Lung (tissue), 11 donors: ENCODE measurements at regions not wholly inside any gene's neighbourhood (a gene's known extent, or its start where the extent isn't known, plus 50 kb on each side); places are given as distances from the start of the nearest gene placed in this dataset.

Source experiments
- ATAC-seq: fragments of 200-7000 bp; cut with Tn5 transposase; one replicate; pipeline ENCODE4 v1.9.1; 2020; ENCODE audit warnings: moderate number of reproducible peaks; ENCODE audit not compliant: insufficient read depth, low FRiP score
- DNase-seq, 3 donors: peaks; one replicate each; pipeline ENCODE4 v3.0.0-alpha.2; 2013 to 2017
- H3K27ac ChIP-seq, 2 donors: one replicate each; pipeline ENCODE4 v1.5.1; 2013; ENCODE audit warnings: mild to moderate bottlenecking in 2 of 2, moderate library complexity in 2 of 2, control low read depth in 1 of 2, inconsistent platforms in 1 of 2, low read depth in 1 of 2, low read length in 1 of 2
- H3K27me3 ChIP-seq, 3 donors: one replicate each; pipeline ENCODE4 v1.5.1; 2013; ENCODE audit warnings: low read length in 2 of 3; ENCODE audit not compliant: control insufficient read depth in 3 of 3, insufficient read depth in 3 of 3
- H3K36me3 ChIP-seq, 4 donors: one replicate each; pipeline ENCODE4 v1.5.1; 2013; ENCODE audit warnings: low read length in 4 of 4, mild to moderate bottlenecking in 1 of 4, moderate library complexity in 1 of 4; ENCODE audit not compliant: control insufficient read depth in 4 of 4, insufficient read depth in 4 of 4
- H3K4me1 ChIP-seq, 5 donors: one replicate each; pipeline ENCODE4 v1.5.1; 2013; ENCODE audit warnings: low read length in 5 of 5, mild to moderate bottlenecking in 2 of 5, moderate library complexity in 1 of 5; ENCODE audit not compliant: control insufficient read depth in 5 of 5, insufficient read depth in 5 of 5
- H3K4me3 ChIP-seq: one replicate; pipeline ENCODE4 v1.5.1; 2013; ENCODE audit warnings: mild to moderate bottlenecking, control low read depth, moderate library complexity
- H3K9ac ChIP-seq, 2 donors: one replicate each; pipeline ENCODE4 v1.5.1; 2013; ENCODE audit warnings: low read length in 2 of 2, control low read depth in 1 of 2; ENCODE audit not compliant: insufficient read depth in 1 of 2
- H3K9me3 ChIP-seq, 4 donors: one replicate each; pipeline ENCODE4 v1.5.1; 2013; ENCODE audit warnings: low read length in 3 of 4, mild to moderate bottlenecking in 1 of 4, moderate library complexity in 1 of 4; ENCODE audit not compliant: control insufficient read depth in 4 of 4, insufficient read depth in 3 of 4
- WGBS, 2 donors: extraction: QIAGEN DNeasy Blood & Tissue Kit; methylation state at CpG; one replicate each; pipeline ENCODE4 v1.1.7; 2013; 5-methylcytosine and 5-hydroxymethylcytosine counted together
- TF ChIP-seq, protein P1 (sequence below): IDR thresholded peaks from 2 replicates; pipeline ENCODE4 v1.5.1; 2012; ENCODE audit warnings: mild to moderate bottlenecking; ENCODE audit errors: control extremely low read depth, extremely low read depth
- donor health status: control.
- donor health status: control.
- donor health status: Bipolar disorder and iron deficiency.
- donor health status: healthy.
- donor health status: DM: yes; HTN: yes; CAD: no.

- no peaks in the 10 kb centered on the region for H3K27me3 ChIP-seq
- DNase-seq (no peak), ATAC-seq (no peak)
- no peaks in the 10 kb centered on the region for H3K9me3 ChIP-seq
- TF ChIP-seq, protein P1, sequence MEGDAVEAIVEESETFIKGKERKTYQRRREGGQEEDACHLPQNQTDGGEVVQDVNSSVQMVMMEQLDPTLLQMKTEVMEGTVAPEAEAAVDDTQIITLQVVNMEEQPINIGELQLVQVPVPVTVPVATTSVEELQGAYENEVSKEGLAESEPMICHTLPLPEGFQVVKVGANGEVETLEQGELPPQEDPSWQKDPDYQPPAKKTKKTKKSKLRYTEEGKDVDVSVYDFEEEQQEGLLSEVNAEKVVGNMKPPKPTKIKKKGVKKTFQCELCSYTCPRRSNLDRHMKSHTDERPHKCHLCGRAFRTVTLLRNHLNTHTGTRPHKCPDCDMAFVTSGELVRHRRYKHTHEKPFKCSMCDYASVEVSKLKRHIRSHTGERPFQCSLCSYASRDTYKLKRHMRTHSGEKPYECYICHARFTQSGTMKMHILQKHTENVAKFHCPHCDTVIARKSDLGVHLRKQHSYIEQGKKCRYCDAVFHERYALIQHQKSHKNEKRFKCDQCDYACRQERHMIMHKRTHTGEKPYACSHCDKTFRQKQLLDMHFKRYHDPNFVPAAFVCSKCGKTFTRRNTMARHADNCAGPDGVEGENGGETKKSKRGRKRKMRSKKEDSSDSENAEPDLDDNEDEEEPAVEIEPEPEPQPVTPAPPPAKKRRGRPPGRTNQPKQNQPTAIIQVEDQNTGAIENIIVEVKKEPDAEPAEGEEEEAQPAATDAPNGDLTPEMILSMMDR = no peak
- 71 to 76% methylated on average over 3 of the region's 3 CpGs for WGBS, 2 donors
- peaks cover 0 to 7% (median 0%) of the 10 kb centered on the region in 5 donors for H3K4me1 ChIP-seq
- no peaks in the 10 kb centered on the region for H3K36me3 ChIP-seq
- no peak overlapping the region for H3K4me3 ChIP-seq
- H3K27ac ChIP-seq = no peak overlapping the region
- H3K9ac ChIP-seq = no peak overlapping the region
Observed at GRCh38 chr15:47404877-47405276, 312.4 kb upstream of the SEMA6D start.

GRCh38 chr15:47405365-47406162 lies 311.7 kb upstream of the SEMA6D start:
- Histone ChIP-seq H3K4me1 (peaks cover 0 to 7% (median 0%) of the 10 kb centered on the region in 5 donors), H3K4me3 (no peak overlapping the region), H3K9ac (no peak overlapping the region), H3K9me3 (no peaks in the 10 kb centered on the region), H3K27me3 (no peaks in the 10 kb centered on the region), H3K36me3 (no peaks in the 10 kb centered on the region), H3K27ac (no peak overlapping the region)
- TF ChIP-seq, protein P1 = no peak
- 68 to 72% methylated on average over 5 of the region's 5 CpGs for WGBS, 2 donors
- ATAC-seq (no peak), DNase-seq (no peak)

GRCh38 chr15:47407692-47408091 lies 309.6 kb upstream of the SEMA6D start:
- Histone ChIP-seq H3K27me3 (no peaks in the 10 kb centered on the region), H3K9me3 (no peaks in the 10 kb centered on the region), H3K27ac (no peak overlapping the region), H3K9ac (no peak overlapping the region), H3K36me3 (no peaks in the 10 kb centered on the region), H3K4me3 (no peak overlapping the region), H3K4me1 (peaks cover 0 to 19% (median 6%) of the 10 kb centered on the region in 5 donors)
- WGBS, 2 donors = 87 to 92% methylated on average over 5 of the region's 5 CpGs
- TF ChIP-seq, protein P1 = no peak
- DNase-seq = no peak
- no peak for ATAC-seq
